Heart left ventricle (tissue), 16 donors: ENCODE measurements at regions not wholly inside any gene's neighbourhood (a gene's known extent, or its start where the extent isn't known, plus 50 kb on each side); places are given as distances from the start of the nearest gene placed in this dataset.

ENCODE experiments used
- ATAC-seq, 4 donors: fragments of 200-7000 bp; cut with Tn5 transposase; one replicate each; pipeline ENCODE4 v1.9.1; 2020 to 2022; ENCODE audit warnings: moderate library complexity in 4 of 4, mild to moderate bottlenecking in 3 of 4, moderate number of reproducible peaks in 1 of 4
- DNase-seq, 5 donors: peaks; one replicate each; pipeline ENCODE4 v3.0.0-alpha.2; 2020
- H3K27ac ChIP-seq, 12 donors: fragments of 200-600 bp; sonication (generic) in 4 of 12; one replicate each; pipeline versions ENCODE4 v1.5.0 to v1.8.0; 2016 to 2022; ENCODE audit warnings: mild to moderate bottlenecking in 2 of 12
- H3K27me3 ChIP-seq, 9 donors: fragments of 200-600 bp; sonication (generic) in 2 of 9; one replicate each; pipeline versions ENCODE4 v1.5.1 to v1.8.0; 2016 to 2022; ENCODE audit warnings: mild to moderate bottlenecking in 3 of 9
- H3K36me3 ChIP-seq, 9 donors: fragments of 200-600 bp; sonication (generic) in 2 of 9; one replicate each; pipeline versions ENCODE4 v1.5.0 to v1.8.0; 2018 to 2022; ENCODE audit warnings: mild to moderate bottlenecking in 2 of 9
- H3K4me1 ChIP-seq, 12 donors: fragments of 200-600 bp; sonication (generic) in 4 of 12; one replicate each; pipeline versions ENCODE4 v1.5.0 to v1.8.0; 2016 to 2022; ENCODE audit warnings: mild to moderate bottlenecking in 3 of 12
- H3K4me3 ChIP-seq, 12 donors: fragments of 200-600 bp; sonication (generic) in 4 of 12; one replicate each; pipeline versions ENCODE4 v1.5.0 to v1.8.0; 2017 to 2022; ENCODE audit warnings: mild to moderate bottlenecking in 9 of 12, moderate library complexity in 4 of 12
- H3K9me3 ChIP-seq, 12 donors: fragments of 200-600 bp; sonication (generic) in 4 of 12; one replicate each; pipeline versions ENCODE4 v1.5.0 to v1.8.0; 2016 to 2022; ENCODE audit warnings: mild to moderate bottlenecking in 1 of 12
- POLR2A ChIP-seq, 2 donors: fragments of 450-650 bp; IDR thresholded peaks; one replicate each; pipeline ENCODE4 v1.6.1; 2017; ENCODE audit warnings: antibody characterized with exemption in 2 of 2, mild to moderate bottlenecking in 2 of 2, moderate library complexity in 2 of 2
- WGBS, 4 donors: extraction: QIAGEN DNeasy Blood & Tissue Kit in 2 of 4; methylation state at CpG; one replicate each; pipeline versions ENCODE4 v1.1.5 to v1.1.7; 2013 to 2018; 5-methylcytosine and 5-hydroxymethylcytosine counted together
- intact Hi-C, 10 donors: fragments of 100-400 bp; cut with DNase I; formaldehyde crosslinking; loops; one replicate each; pipeline versions ENCODE4 v1.11.1 to v1.14.2; 2022
- TF ChIP-seq, protein P1 (sequence below), 12 donors: fragments of 200-600 bp; sonication (generic) in 4 of 12; IDR thresholded peaks; one replicate each; pipeline versions ENCODE4 v1.5.0 to v1.8.0; 2018 to 2022; ENCODE audit warnings: antibody characterized with exemption in 12 of 12, mild to moderate bottlenecking in 5 of 12
- donor health status: ischemic (EF 13 %, LVEDD 7.1; RV severe dilation, severe dysfunction).
- donor health status: healthy with polysubstance abuse.
- donor health status: DM: no; HTN: yes; CAD: no.
- donor health status: DM: no; HTN: no; CAD: no.
- donor health status: ischemic (EF 25% LVEDD 6.9; RV normal size, moderate dysfunction).
- donor health status: ischemic (EF 25% LVEDD 5.7; RV mildly dilated, moderate dysfunction).
- donor health status: healthy.
- donor health status: DM: yes; HTN: yes; CAD: no.
- donor health status: ischemic (EF 35%, LVEDD 5.7; RV mildly dilated, moderate dysfunction).
- donor health status: nonischemic (EF 11% LVEDD 7.7; RV severe dilation, severe dysfunction).
- donor health status: DM: yes; HTN: yes; CAD: no.
- donor health status: PGD.
- donor health status: ischemic (EF 29% LVEDD 5.4; RV normal size, mild dysfunction).
- donor health status: nonischemic (EF 23%, LVEDD 6.1; RV moderate dilation, normal function).

GRCh38 chr16:56109994-56110393 is 81.3 kb upstream of the GNAO1 start:
- Histone ChIP-seq H3K36me3 (no peaks in the 10 kb centered on the region), H3K4me3 (no peak overlapping the region), H3K27ac (no peak overlapping the region), H3K9me3 (no peaks in the 10 kb centered on the region), H3K4me1 (peaks cover 0 to 20% (median 0%) of the 10 kb centered on the region in 12 donors), H3K27me3 (no peaks in the 10 kb centered on the region)
- TF ChIP-seq POLR2A (IDR thresholded peaks at IDR 0.05): no peak
- TF ChIP-seq, protein P1, sequence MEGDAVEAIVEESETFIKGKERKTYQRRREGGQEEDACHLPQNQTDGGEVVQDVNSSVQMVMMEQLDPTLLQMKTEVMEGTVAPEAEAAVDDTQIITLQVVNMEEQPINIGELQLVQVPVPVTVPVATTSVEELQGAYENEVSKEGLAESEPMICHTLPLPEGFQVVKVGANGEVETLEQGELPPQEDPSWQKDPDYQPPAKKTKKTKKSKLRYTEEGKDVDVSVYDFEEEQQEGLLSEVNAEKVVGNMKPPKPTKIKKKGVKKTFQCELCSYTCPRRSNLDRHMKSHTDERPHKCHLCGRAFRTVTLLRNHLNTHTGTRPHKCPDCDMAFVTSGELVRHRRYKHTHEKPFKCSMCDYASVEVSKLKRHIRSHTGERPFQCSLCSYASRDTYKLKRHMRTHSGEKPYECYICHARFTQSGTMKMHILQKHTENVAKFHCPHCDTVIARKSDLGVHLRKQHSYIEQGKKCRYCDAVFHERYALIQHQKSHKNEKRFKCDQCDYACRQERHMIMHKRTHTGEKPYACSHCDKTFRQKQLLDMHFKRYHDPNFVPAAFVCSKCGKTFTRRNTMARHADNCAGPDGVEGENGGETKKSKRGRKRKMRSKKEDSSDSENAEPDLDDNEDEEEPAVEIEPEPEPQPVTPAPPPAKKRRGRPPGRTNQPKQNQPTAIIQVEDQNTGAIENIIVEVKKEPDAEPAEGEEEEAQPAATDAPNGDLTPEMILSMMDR (IDR thresholded peaks at IDR 0.05): no peak
- intact Hi-C loops: loop anchor here in 3 of 10 donors (5.0 to 10.0 kb wide), 3 partner anchors 55 to 205 kb away; partner anchors contain the start of gene GNAO1 (in 1 of the 3)
- WGBS, 4 donors: 55 to 62% (median 59%) methylated on average over 4 of the region's 4 CpGs
- ATAC-seq (no peak), DNase-seq (no peak)

- no peak for ATAC-seq
- no peak overlapping the region for H3K27ac ChIP-seq
- no peak for TF ChIP-seq POLR2A (IDR thresholded peaks at IDR 0.05)
- TF ChIP-seq, protein P1 (IDR thresholded peaks at IDR 0.05): no peak
- no peak overlapping the region for H3K4me3 ChIP-seq
- 91 to 93% (median 93%) methylated on average over 1 of the region's 1 CpG for WGBS, 4 donors
- H3K4me1 ChIP-seq: peaks cover 0 to 20% (median 0%) of the 10 kb centered on the region in 12 donors
- H3K27me3 ChIP-seq: no peaks in the 10 kb centered on the region
- no peaks in the 10 kb centered on the region for H3K36me3 ChIP-seq
- intact Hi-C loops: loop anchor here in 3 of 10 donors (5.0 to 10.0 kb wide), 3 partner anchors 56 to 206 kb away; partner anchors contain the start of gene GNAO1 (in 1 of the 3)
- H3K9me3 ChIP-seq: no peaks in the 10 kb centered on the region
- no peak for DNase-seq
These were observed 82.1 kb upstream of the GNAO1 start for GRCh38 chr16:56109205-56109604.

GRCh38 chr16:56108724-56109123 is 82.6 kb upstream of the GNAO1 start:
- WGBS, 4 donors: 58 to 69% (median 62%) methylated on average over 4 of the region's 4 CpGs
- Histone ChIP-seq H3K9me3 (no peaks in the 10 kb centered on the region), H3K36me3 (no peaks in the 10 kb centered on the region), H3K4me1 (peaks cover 0 to 20% (median 0%) of the 10 kb centered on the region in 12 donors), H3K4me3 (no peak overlapping the region), H3K27ac (no peak overlapping the region), H3K27me3 (no peaks in the 10 kb centered on the region)
- DNase-seq (no peak), ATAC-seq (no peak)
- intact Hi-C loops: loop anchor here in 3 of 10 donors (5.0 to 10.0 kb wide), 3 partner anchors 56 to 206 kb away; partner anchors contain the start of gene GNAO1 (in 1 of the 3)
- no peak for TF ChIP-seq POLR2A (IDR thresholded peaks at IDR 0.05)
- TF ChIP-seq, protein P1 (IDR thresholded peaks at IDR 0.05): no peak

GRCh38 chr16:56108056-56108471 is 83.2 kb upstream of the GNAO1 start:
- Histone ChIP-seq H3K4me3 (no peak overlapping the region), H3K9me3 (no peaks in the 10 kb centered on the region), H3K27me3 (no peaks in the 10 kb centered on the region), H3K4me1 (peaks cover 0 to 18% (median 0%) of the 10 kb centered on the region in 12 donors), H3K27ac (peak overlapping the region in 7 of 12 donors; percentile 15 to 54 (median 38)), H3K36me3 (no peaks in the 10 kb centered on the region)
- intact Hi-C loops: loop anchor here in 3 of 10 donors (5.0 to 10.0 kb wide), 3 partner anchors 57 to 207 kb away; partner anchors contain the start of gene GNAO1 (in 1 of the 3)
- DNase-seq (peak in 2 of 5 donors; percentile 20 to 46), ATAC-seq (peak; percentile 50 to 66 (median 58))
- WGBS, 4 donors: 21 to 28% (median 24%) methylated on average over 2 of the region's 2 CpGs
- no peak for TF ChIP-seq POLR2A (IDR thresholded peaks at IDR 0.05)
- TF ChIP-seq, protein P1 (IDR thresholded peaks at IDR 0.05): no peak
